MCF 10A (cell line): ENCODE measurements at regions not wholly inside any gene's neighbourhood (a gene's known extent, or its start where the extent isn't known, plus 50 kb on each side); places are given as distances from the start of the nearest gene placed in this dataset.

Source experiments
- BruUV-seq: library from RNA; stranded (reverse); fragments of 400-500 nt; replicated peaks from 2 replicates; lab custom pipeline; 2021; lab: Mats Ljungman, UMichigan
- CTCF ChIA-PET: fragments of 300-600 bp; sonication (Branson Sonifier 250); formaldehyde crosslinking; extraction: SDS; loops from one replicate; lab custom pipeline; 2021; ENCODE audit warnings: antibody characterized with exemption, inconsistent platforms; lab: Yijun Ruan, JAX
- POLR2A ChIA-PET: fragments of 300-600, 350-650 bp; sonication (Branson Sonifier 250); formaldehyde crosslinking; extraction: SDS; loops from one replicate; lab custom pipeline; 2020; ENCODE audit warnings: antibody characterized with exemption, inconsistent platforms; lab: Yijun Ruan, JAX
- DNase-seq: peaks from one replicate; pipeline ENCODE4 v3.0.0-alpha.2; 2018; ENCODE audit not compliant: unreplicated experiment
- H3K27ac Mint-ChIP-seq: one replicate; pipeline ENCODE4 v1.8.0; 2022; ENCODE audit warnings: mild to moderate bottlenecking, low read depth, mixed read lengths; ENCODE audit not compliant: unreplicated experiment
- H3K27me3 Mint-ChIP-seq: one replicate; pipeline ENCODE4 v1.8.0; 2022; ENCODE audit warnings: mixed read lengths; ENCODE audit not compliant: insufficient read depth, unreplicated experiment
- H3K36me3 Mint-ChIP-seq: one replicate; pipeline ENCODE4 v1.8.0; 2022; ENCODE audit warnings: mild to moderate bottlenecking, moderate library complexity, mixed read lengths; ENCODE audit not compliant: insufficient read depth, unreplicated experiment
- H3K4me1 Mint-ChIP-seq: one replicate; pipeline ENCODE4 v1.8.0; 2022; ENCODE audit warnings: mixed read lengths; ENCODE audit not compliant: insufficient read depth, unreplicated experiment
- H3K4me3 Mint-ChIP-seq: one replicate; pipeline ENCODE4 v1.8.0; 2022; ENCODE audit warnings: mild to moderate bottlenecking, moderate library complexity, mixed read lengths; ENCODE audit not compliant: unreplicated experiment
- H3K9me3 Mint-ChIP-seq: one replicate; pipeline ENCODE4 v1.8.0; 2022; ENCODE audit warnings: mixed read lengths; ENCODE audit not compliant: unreplicated experiment
- CTCF ChIP-seq: fragments of 200-600 bp; IDR thresholded peaks from one replicate; pipeline ENCODE4 v1.8.0; 2022; ENCODE audit warnings: antibody characterized with exemption, mild to moderate bottlenecking; ENCODE audit not compliant: unreplicated experiment
- intact Hi-C: fragments of 100-400 bp; cut with micrococcal nuclease; formaldehyde crosslinking; loops from 2 replicates; pipeline ENCODE4 v1.14.1; 2022

DNA sequence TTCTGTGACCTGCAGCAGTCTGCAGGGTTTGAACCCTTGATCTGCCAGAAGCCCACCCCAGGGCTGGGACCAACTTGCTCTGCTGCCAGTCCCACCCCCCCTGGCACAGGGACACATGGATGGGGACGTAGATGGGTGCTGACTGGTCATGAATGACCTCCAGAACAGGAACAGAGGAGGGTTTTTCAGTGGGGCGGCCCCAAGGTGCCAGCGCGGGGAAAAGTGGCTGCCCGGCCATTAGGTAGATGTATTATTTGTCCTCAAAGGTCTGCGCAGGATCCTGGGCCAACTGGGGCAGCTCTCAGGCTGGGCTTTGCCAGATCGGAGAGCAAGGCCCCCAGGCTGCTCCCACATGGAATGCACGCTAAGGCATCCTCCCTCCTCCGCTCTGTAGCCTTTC, 265.2 kb upstream of the TNRC6C start:
- ChIA-PET CTCF (interaction anchor here (0.7 to 1.4 kb wide), 2 partner anchors 37 to 320 kb away, joined by 3 to 5 read pairs; no protein-coding TSS in a partner anchor), POLR2A (interaction anchor here (0.6 kb wide), 1 partner anchor 1219 kb away, joined by 3 read pairs; no protein-coding TSS in a partner anchor)
- Mint-ChIP-seq H3K27ac (no peak overlapping the region), H3K9me3 (no peaks in the 10 kb centered on the region), H3K27me3 (peaks cover 67% of the 10 kb centered on the region), H3K36me3 (no peaks in the 10 kb centered on the region), H3K4me3 (no peak overlapping the region), H3K4me1 (peaks cover 13% of the 10 kb centered on the region)
- DNase-seq: no peak
- BruUV-seq: no TSS peak
- intact Hi-C loops: no loop called here
- no peak for TF ChIP-seq CTCF

- no peaks in the 10 kb centered on the region for H3K36me3 Mint-ChIP-seq
- H3K9me3 Mint-ChIP-seq: no peaks in the 10 kb centered on the region
- no TSS peak for BruUV-seq
- no peak overlapping the region for H3K27ac Mint-ChIP-seq
- CTCF ChIA-PET: interaction anchor here (1.4 kb wide), 1 partner anchor 320 kb away, joined by 5 read pairs; no protein-coding TSS in a partner anchor
- H3K4me1 Mint-ChIP-seq: peaks cover 13% of the 10 kb centered on the region
- TF ChIP-seq CTCF: no peak
- no peak for DNase-seq
- intact Hi-C loops: no loop called here
- H3K27me3 Mint-ChIP-seq: peaks cover 67% of the 10 kb centered on the region
- POLR2A ChIA-PET: no interaction called here
- H3K4me3 Mint-ChIP-seq: no peak overlapping the region
These were observed 264.7 kb upstream of the TNRC6C start for GRCh38 chr17:77693776-77694175.

DNA sequence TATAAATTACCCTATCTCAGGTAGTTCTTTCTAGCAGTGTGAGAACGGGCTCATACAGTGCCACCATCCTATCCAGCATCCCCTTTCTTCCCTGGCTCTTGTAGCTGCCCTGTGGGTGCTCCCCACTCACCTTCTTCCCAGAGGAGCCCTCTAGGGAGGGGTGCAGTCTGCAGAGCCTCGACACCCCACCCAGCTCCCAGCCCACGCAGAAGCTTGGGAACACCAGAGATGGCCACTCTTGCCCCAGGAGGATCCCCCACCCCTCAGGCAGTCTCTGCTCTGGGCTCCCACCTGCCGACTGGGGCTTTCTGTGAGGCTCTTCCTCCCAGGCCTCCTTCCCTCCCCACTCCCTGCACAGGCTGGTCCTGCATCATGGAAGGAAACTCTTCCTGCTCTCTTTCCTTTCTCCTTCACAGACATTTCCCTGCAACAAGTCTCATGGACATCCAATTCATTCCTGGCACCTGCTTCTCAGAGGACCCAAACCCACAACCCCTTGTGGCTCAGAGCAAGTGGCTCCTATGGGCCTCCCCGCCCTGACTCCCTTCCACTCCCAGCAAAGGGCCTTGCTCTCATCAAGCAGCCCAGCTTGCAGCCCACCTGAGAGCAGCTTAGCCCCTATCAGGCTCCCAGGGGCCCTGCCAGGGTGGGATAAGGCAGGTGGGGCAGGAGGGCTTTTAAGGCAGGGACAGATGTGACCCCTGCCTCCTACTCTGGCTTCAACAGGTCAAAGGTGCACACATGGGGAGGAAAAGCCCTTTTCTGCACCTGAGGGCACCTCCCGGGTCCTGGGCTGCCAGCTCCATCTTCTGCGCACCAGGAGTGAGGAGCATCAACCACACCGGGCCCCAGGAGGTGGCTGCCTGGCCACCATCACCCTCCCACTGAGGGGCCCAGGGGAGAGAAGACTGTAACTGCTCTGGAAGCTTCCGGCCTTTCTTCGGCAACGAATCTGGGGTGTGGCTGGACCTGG, 263.8 kb upstream of the TNRC6C start:
- BruUV-seq: no TSS peak
- no peak overlapping the region for H3K4me3 Mint-ChIP-seq
- peaks cover 71% of the 10 kb centered on the region for H3K27me3 Mint-ChIP-seq
- H3K27ac Mint-ChIP-seq: no peak overlapping the region
- H3K9me3 Mint-ChIP-seq: no peaks in the 10 kb centered on the region
- DNase-seq: no peak
- intact Hi-C loops: no loop called here
- CTCF ChIA-PET: no interaction called here
- H3K4me1 Mint-ChIP-seq: peaks cover 13% of the 10 kb centered on the region
- no peak for TF ChIP-seq CTCF
- no peaks in the 10 kb centered on the region for H3K36me3 Mint-ChIP-seq
- POLR2A ChIA-PET: no interaction called here

GRCh38 chr17:77695386-77695785, 263.1 kb upstream of the TNRC6C start:
- intact Hi-C loops: no loop called here
- H3K27ac Mint-ChIP-seq: no peak overlapping the region
- ChIA-PET POLR2A (no interaction called here), CTCF (no interaction called here)
- BruUV-seq: no TSS peak
- no peak overlapping the region for H3K4me3 Mint-ChIP-seq
- DNase-seq: no peak
- no peak for TF ChIP-seq CTCF
- no peaks in the 10 kb centered on the region for H3K9me3 Mint-ChIP-seq
- H3K27me3 Mint-ChIP-seq: peaks cover 78% of the 10 kb centered on the region
- no peaks in the 10 kb centered on the region for H3K36me3 Mint-ChIP-seq
- H3K4me1 Mint-ChIP-seq: peaks cover 13% of the 10 kb centered on the region
